NOMO-1 treated with dmso at 0.1 percent for 144 hours (cell line): ENCODE measurements at regions not wholly inside any gene's neighbourhood (a gene's known extent, or its start where the extent isn't known, plus 50 kb on each side); places are given as distances from the start of the nearest gene placed in this dataset.
"Not testable (repeated sequence)": the region's sequence is repeated elsewhere in the genome, so short reads cannot be mapped to it uniquely, and the experiment has no call there.

Experiments used
- DNase-seq: peaks from one replicate; lab custom pipeline; 2025; ENCODE audit not compliant: unreplicated experiment; lab: John Stamatoyannopoulos, UW

- no peak for DNase-seq
Observed at GRCh38 chr2:12605366-12605765, 111.4 kb upstream of the TRIB2 start.

- no peak for DNase-seq
Observed at GRCh38 chr2:12605936-12606335, 110.8 kb upstream of the TRIB2 start.

- no peak for DNase-seq
Observed at GRCh38 chr2:12606472-12607000, 110.2 kb upstream of the TRIB2 start.

GRCh38 chr2:12607971-12608370 lies 108.8 kb upstream of the TRIB2 start:
- no peak for DNase-seq

- DNase-seq, result no peak
Observed at GRCh38 chr2:12610314-12610713, 106.4 kb upstream of the TRIB2 start.

- DNase-seq, result no peak
Observed at GRCh38 chr2:12612168-12612567, 104.6 kb upstream of the TRIB2 start.

GRCh38 chr2:12612671-12613070 lies 104.1 kb upstream of the TRIB2 start:
- no peak for DNase-seq

GRCh38 chr2:12613137-12613835 lies 103.5 kb upstream of the TRIB2 start:
- DNase-seq, result no peak

GRCh38 chr2:12615509-12615908 lies 101.2 kb upstream of the TRIB2 start:
- no peak for DNase-seq

- peak; percentile 18 for DNase-seq
Observed at GRCh38 chr2:12616456-12617156, 100.1 kb upstream of the TRIB2 start.

- DNase-seq, result peak; percentile 21
Observed at GRCh38 chr2:12617366-12617765, 99.4 kb upstream of the TRIB2 start.

- no peak for DNase-seq
Observed at GRCh38 chr2:12617853-12618252, 98.9 kb upstream of the TRIB2 start.

- no peak for DNase-seq
Observed at GRCh38 chr2:12618576-12618975, 98.2 kb upstream of the TRIB2 start.

- no peak for DNase-seq
Observed at GRCh38 chr2:12619975-12620374, 96.8 kb upstream of the TRIB2 start.

GRCh38 chr2:12620759-12621158 lies 96.0 kb upstream of the TRIB2 start:
- DNase-seq, result no peak

GRCh38 chr2:12623051-12623450 lies 93.7 kb upstream of the TRIB2 start:
- no peak for DNase-seq

GRCh38 chr2:12624384-12624783 lies 92.4 kb upstream of the TRIB2 start:
- DNase-seq, result no peak

GRCh38 chr2:12624905-12625598 lies 91.7 kb upstream of the TRIB2 start:
- DNase-seq, result no peak

- not testable (repeated sequence) for DNase-seq
Observed at GRCh38 chr2:12628541-12628940, 88.2 kb upstream of the TRIB2 start.

- DNase-seq, result no peak
Observed at GRCh38 chr2:12636837-12637581, 79.7 kb upstream of the TRIB2 start.

GRCh38 chr2:12637754-12638153 lies 79.0 kb upstream of the TRIB2 start:
- no peak for DNase-seq
